ENCODE measurements at regions not wholly inside any gene's neighbourhood (a gene's known extent, or its start where the extent isn't known, plus 50 kb on each side); places are given as distances from the start of the nearest gene placed in this dataset.

DNA sequence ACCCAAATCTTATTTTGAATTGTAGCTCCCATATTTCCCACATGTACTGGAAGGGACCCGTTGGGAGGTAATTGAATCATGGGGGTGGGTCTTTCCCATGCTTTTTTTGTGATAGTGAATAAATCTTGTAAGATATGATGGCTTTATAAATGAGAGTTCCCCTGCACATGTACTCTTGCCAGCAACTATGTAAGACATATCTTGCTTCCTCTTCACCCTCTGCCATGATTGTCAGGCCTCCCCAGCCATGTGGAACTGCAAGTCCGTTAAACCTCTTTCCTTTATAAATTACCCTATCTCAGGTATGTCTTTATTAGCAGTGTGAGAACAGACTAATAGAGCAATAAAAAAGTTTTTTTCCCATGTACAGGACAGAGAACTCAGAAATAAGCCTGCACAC, 468.4 kb upstream of the SPHKAP start:
- TF ChIP-seq ZBTB43 (CRISPR knock-in tag; conservative IDR thresholded peaks at IDR 0.05) (no peak), ZNF619 (CRISPR knock-in tag; IDR thresholded peaks at IDR 0.05) (no peak), ETV6 (CRISPR knock-in tag; conservative IDR thresholded peaks at IDR 0.05) (no peak), SALL2 (CRISPR knock-in tag; IDR thresholded peaks at IDR 0.05) (no peak), DPF2 (CRISPR knock-in tag; IDR thresholded peaks at IDR 0.05; ENCODE audit: borderline replicate concordance, low read depth) (no peak), ETV5 (CRISPR knock-in tag; IDR thresholded peaks at IDR 0.05; ENCODE audit: borderline replicate concordance) (no peak), POLR2AphosphoS5 (IDR thresholded peaks at IDR 0.05; ENCODE audit: low read depth, low read length) (no peak)

Measured in HepG2 (cell line).